Left lung (tissue), 4 donors: ENCODE measurements at regions not wholly inside any gene's neighbourhood (a gene's known extent, or its start where the extent isn't known, plus 50 kb on each side); places are given as distances from the start of the nearest gene placed in this dataset.

ENCODE experiments used
- ATAC-seq: fragments of 200-7000 bp; cut with Tn5 transposase; one replicate; pipeline ENCODE4 v1.9.1; 2020; ENCODE audit warnings: moderate library complexity
- DNase-seq, 4 donors: peaks; one replicate each; pipeline ENCODE4 v3.0.0-alpha.2; 2013 to 2020
- H3K27ac ChIP-seq, 2 donors: fragments of 200-600 bp; sonication (generic) in 1 of 2; one replicate each; pipeline versions ENCODE4 v1.5.0 to v1.8.0; 2020 to 2021
- H3K27me3 ChIP-seq, 2 donors: fragments of 200-600 bp; sonication (generic) in 1 of 2; one replicate each; pipeline versions ENCODE4 v1.5.0 to v1.8.0; 2020 to 2021
- H3K36me3 ChIP-seq, 2 donors: fragments of 200-600 bp; sonication (generic) in 1 of 2; one replicate each; pipeline versions ENCODE4 v1.5.0 to v1.8.0; 2020 to 2021
- H3K4me1 ChIP-seq, 2 donors: fragments of 200-600 bp; one replicate each; pipeline ENCODE4 v1.8.0; 2021
- H3K4me3 ChIP-seq, 2 donors: fragments of 200-600 bp; sonication (generic) in 1 of 2; one replicate each; pipeline versions ENCODE4 v1.5.0 to v1.8.0; 2020 to 2021; ENCODE audit warnings: mild to moderate bottlenecking in 1 of 2
- H3K9me3 ChIP-seq, 2 donors: fragments of 200-600 bp; sonication (generic) in 1 of 2; one replicate each; pipeline versions ENCODE4 v1.5.0 to v1.8.0; 2020 to 2021
- intact Hi-C, 2 donors: fragments of 100-400 bp; cut with DNase I; formaldehyde crosslinking; loops; one replicate each; pipeline versions ENCODE4 v1.11.2 to v1.14.2; 2022
- TF ChIP-seq, protein P1 (sequence below), 2 donors: fragments of 200-600 bp; sonication (generic) in 1 of 2; IDR thresholded peaks; one replicate each; pipeline versions ENCODE4 v1.5.0 to v1.8.0; 2021; ENCODE audit warnings: antibody characterized with exemption in 2 of 2
- donor health status: DM: no; HTN: yes; CAD: no.
- donor health status: DM: no; HTN: no; CAD: no.

DNA sequence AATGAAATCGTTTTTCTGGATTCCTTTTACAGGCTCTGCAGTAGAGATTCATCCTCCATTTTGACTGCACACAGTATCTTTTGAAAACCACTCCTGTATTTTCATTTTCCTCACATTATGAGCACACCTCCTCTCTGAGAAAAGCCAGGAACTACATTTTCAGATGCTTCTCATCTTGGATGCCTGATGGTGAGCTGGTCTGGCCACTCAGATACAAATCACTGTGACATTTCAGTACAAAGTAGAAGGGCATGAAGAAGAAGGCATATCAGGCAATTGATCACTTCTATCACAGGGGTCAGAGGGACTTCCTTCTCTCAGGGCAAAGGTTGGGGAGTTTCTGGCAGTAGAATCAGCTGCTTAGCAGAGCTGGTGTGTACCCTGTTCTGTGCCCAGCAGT lies 192.0 kb upstream of the POM121L12 start:
- Histone ChIP-seq H3K4me1 (no peaks in the 10 kb centered on the region), H3K9me3 (peaks cover 0 to 10% of the 10 kb centered on the region in 2 donors), H3K27ac (no peak overlapping the region), H3K4me3 (no peak overlapping the region), H3K36me3 (no peaks in the 10 kb centered on the region), H3K27me3 (no peaks in the 10 kb centered on the region)
- TF ChIP-seq, protein P1, sequence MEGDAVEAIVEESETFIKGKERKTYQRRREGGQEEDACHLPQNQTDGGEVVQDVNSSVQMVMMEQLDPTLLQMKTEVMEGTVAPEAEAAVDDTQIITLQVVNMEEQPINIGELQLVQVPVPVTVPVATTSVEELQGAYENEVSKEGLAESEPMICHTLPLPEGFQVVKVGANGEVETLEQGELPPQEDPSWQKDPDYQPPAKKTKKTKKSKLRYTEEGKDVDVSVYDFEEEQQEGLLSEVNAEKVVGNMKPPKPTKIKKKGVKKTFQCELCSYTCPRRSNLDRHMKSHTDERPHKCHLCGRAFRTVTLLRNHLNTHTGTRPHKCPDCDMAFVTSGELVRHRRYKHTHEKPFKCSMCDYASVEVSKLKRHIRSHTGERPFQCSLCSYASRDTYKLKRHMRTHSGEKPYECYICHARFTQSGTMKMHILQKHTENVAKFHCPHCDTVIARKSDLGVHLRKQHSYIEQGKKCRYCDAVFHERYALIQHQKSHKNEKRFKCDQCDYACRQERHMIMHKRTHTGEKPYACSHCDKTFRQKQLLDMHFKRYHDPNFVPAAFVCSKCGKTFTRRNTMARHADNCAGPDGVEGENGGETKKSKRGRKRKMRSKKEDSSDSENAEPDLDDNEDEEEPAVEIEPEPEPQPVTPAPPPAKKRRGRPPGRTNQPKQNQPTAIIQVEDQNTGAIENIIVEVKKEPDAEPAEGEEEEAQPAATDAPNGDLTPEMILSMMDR (IDR thresholded peaks at IDR 0.05) = no peak
- ATAC-seq = no peak
- no peak for DNase-seq
- intact Hi-C loops = no loop called here

DNA sequence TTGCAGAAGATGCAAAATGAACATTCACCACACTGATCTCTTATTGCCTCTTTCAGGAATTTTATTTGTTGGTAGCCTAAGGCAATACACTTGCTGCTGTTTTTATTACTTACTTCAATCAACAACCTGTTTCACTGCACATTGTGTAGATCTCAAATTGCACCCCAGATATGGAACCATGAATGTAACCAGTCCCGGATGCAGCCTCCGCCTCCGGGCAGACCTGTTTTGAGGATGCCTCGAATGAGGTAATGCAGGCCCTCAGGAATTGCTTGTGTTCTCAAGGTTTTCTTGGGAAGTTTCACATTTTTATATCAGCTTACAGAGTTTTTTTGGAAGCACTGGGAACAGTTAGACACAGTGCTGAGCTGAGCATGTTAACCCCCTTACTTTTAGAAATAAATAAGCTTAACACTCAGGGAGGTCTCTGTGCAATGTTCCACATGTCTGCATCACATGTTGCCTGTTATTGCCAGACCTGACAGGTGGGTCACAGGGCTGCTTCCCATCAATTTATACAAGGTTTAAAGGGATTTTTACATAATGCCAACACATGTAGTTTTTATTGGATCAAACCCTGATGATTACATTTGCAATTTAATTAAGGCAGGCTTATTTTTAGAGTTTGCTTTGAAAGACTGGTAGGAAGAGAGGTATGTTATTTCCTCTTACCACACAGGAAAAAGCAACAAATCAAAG lies 193.1 kb upstream of the POM121L12 start:
- Histone ChIP-seq H3K27me3 (no peaks in the 10 kb centered on the region), H3K4me1 (no peaks in the 10 kb centered on the region), H3K27ac (no peak overlapping the region), H3K36me3 (no peaks in the 10 kb centered on the region), H3K4me3 (no peak overlapping the region), H3K9me3 (peaks cover 0 to 5% of the 10 kb centered on the region in 2 donors)
- TF ChIP-seq, protein P1 (IDR thresholded peaks at IDR 0.05) = no peak
- DNase-seq (no peak), ATAC-seq (no peak)
- intact Hi-C loops = no loop called here

DNA sequence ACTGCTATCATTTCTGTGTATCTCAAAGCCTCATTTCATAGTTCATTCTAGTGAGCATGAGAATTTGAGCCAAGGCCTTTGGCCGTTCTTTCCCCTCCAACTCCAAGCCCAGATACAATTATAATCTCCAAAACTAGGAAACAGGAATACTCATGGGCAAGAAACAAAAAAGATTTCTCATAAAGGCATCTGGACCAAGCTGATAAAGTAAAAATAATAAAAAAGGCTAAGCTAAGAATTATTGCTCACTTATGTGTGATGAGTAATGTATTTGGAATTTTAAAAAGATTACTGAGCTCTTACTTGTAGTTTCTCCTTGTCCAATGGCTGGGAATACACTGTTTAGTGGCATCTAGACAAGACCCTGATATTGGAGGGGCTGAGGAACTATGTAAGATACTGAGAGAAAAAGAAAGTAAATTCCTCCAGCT lies 196.4 kb upstream of the POM121L12 start:
- ATAC-seq (no peak), DNase-seq (no peak)
- H3K4me1 ChIP-seq = no peaks in the 10 kb centered on the region
- H3K27ac ChIP-seq = no peak overlapping the region
- H3K4me3 ChIP-seq = no peak overlapping the region
- TF ChIP-seq, protein P1 (IDR thresholded peaks at IDR 0.05) = no peak
- H3K27me3 ChIP-seq = no peaks in the 10 kb centered on the region
- intact Hi-C loops = no loop called here
- H3K36me3 ChIP-seq = no peaks in the 10 kb centered on the region
- H3K9me3 ChIP-seq = no peaks in the 10 kb centered on the region

DNA sequence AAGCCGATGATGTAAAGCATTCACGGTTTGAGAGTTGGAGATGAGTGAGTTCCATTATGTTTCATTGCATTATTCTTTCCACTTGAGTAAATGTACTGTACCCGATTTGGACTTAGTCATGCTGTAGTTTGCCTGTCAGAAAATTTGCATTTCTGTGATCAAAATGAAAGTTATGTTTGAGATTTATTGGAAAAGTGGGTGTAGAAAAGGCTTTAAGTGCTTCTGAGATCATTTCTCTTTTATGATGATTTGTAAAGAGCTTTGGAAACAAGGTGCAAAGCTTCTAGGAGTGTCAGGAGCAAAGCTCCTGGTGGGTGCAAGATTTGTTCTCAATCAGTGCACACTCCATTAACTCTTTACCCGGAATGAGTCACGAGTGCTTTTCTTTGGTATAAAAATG lies 204.1 kb upstream of the POM121L12 start:
- no peaks in the 10 kb centered on the region for H3K36me3 ChIP-seq
- no peaks in the 10 kb centered on the region for H3K4me1 ChIP-seq
- no peak for DNase-seq
- ATAC-seq = no peak
- no peaks in the 10 kb centered on the region for H3K27me3 ChIP-seq
- no peak overlapping the region for H3K27ac ChIP-seq
- intact Hi-C loops = no loop called here
- no peaks in the 10 kb centered on the region for H3K9me3 ChIP-seq
- no peak overlapping the region for H3K4me3 ChIP-seq
- TF ChIP-seq, protein P1 (IDR thresholded peaks at IDR 0.05) = no peak

DNA sequence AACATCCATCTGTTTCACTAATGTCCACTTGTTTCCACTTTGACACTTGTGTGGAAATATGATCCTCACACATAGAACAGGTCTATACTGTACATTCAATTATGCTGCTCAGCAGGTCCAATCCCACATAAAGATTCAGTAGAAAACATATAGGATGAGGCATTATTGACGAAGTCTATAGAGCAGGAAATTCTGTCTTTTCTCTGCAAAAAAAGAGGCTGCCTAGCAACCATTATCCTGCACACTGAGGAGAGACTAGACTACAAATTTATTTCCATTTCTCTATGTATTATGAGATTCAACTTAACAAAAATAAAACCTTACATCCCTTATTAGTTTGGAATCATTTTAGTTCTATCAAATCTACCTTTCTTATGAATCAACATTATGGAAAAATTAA lies 204.6 kb upstream of the POM121L12 start:
- Histone ChIP-seq H3K9me3 (no peaks in the 10 kb centered on the region), H3K36me3 (no peaks in the 10 kb centered on the region), H3K27me3 (no peaks in the 10 kb centered on the region), H3K27ac (no peak overlapping the region), H3K4me3 (no peak overlapping the region), H3K4me1 (no peaks in the 10 kb centered on the region)
- intact Hi-C loops = no loop called here
- TF ChIP-seq, protein P1 (IDR thresholded peaks at IDR 0.05) = no peak
- ATAC-seq = no peak
- no peak for DNase-seq
